Upper lobe of left lung (tissue), 4 donors: ENCODE measurements at regions not wholly inside any gene's neighbourhood (a gene's known extent, or its start where the extent isn't known, plus 50 kb on each side); places are given as distances from the start of the nearest gene placed in this dataset.

Experiments used
- CTCF ChIP-seq, 6 experiments: fragments of 450-650 bp in 4 of 6; fragments of 200-600 bp in 2 of 6; sonication (generic) in 2 of 6; IDR thresholded peaks; one replicate each; pipeline ENCODE4 v1.5.1; 2016 to 2019; ENCODE audit warnings: antibody characterized with exemption in 6 of 6
- EP300 ChIP-seq, 4 donors: sonication (generic); formaldehyde crosslinking; IDR thresholded peaks; one replicate each; pipeline ENCODE4 v1.5.1; 2017; ENCODE audit warnings: antibody characterized with exemption in 4 of 4, control low read depth in 2 of 4
- POLR2AphosphoS5 ChIP-seq, 2 donors: sonication (generic); formaldehyde crosslinking; IDR thresholded peaks; one replicate each; pipeline ENCODE4 v1.5.1; 2017; ENCODE audit warnings: antibody characterized with exemption in 2 of 2

- no peak for TF ChIP-seq CTCF (IDR thresholded peaks at IDR 0.05)
- TF ChIP-seq POLR2AphosphoS5 (IDR thresholded peaks at IDR 0.05), result no peak
- TF ChIP-seq EP300 (IDR thresholded peaks at IDR 0.05), result no peak
Measured at GRCh38 chr18:23400918-23401317, 52.2 kb upstream of the RIOK3 start.
